GM18508 (cell line): ENCODE measurements at regions not wholly inside any gene's neighbourhood (a gene's known extent, or its start where the extent isn't known, plus 50 kb on each side); places are given as distances from the start of the nearest gene placed in this dataset.
"Not testable (repeated sequence)": the region's sequence is repeated elsewhere in the genome, so short reads cannot be mapped to it uniquely, and the experiment has no call there.

Experiments
- ATAC-seq: cut with Tn5 transposase; IDR thresholded peaks from one replicate; pipeline ENCODE4 v1.9.1; 2021; ENCODE audit warnings: moderate number of reproducible peaks; ENCODE audit not compliant: insufficient read depth, unreplicated experiment

- ATAC-seq: no peak
Observed at GRCh38 chr18:1599196-1599595, 694.5 kb downstream of the ADCYAP1 start.

- ATAC-seq: no peak
Observed at GRCh38 chr18:1604751-1605150, 700.1 kb downstream of the ADCYAP1 start.

DNA sequence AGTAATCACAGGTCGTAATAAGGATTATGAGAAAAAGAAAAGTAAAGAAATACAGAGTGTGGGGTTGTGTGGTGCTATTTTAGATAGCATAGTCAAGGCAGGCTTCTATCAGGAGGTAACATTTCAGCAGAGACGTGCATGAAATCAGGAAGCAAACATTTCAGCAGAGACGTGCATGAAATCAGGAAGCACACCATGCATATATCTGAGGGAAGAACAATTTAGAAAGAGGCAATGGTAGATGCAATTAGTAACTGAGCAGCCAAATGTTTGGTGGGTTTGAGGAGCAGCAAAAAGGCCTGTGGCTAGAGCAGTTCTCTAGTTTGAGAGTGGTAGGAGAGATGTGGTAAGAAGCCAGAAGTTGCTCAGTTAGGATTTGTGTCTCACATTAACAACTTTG, 713.7 kb downstream of the ADCYAP1 start:
- no peak for ATAC-seq

- no peak for ATAC-seq
Observed at GRCh38 chr18:1619507-1619906, 714.8 kb downstream of the ADCYAP1 start.

- ATAC-seq: no peak
Observed at GRCh38 chr18:1624612-1625011, 719.9 kb downstream of the ADCYAP1 start.

- ATAC-seq: no peak
Observed at GRCh38 chr18:1627494-1627893, 722.8 kb downstream of the ADCYAP1 start.

- ATAC-seq: no peak
Observed at GRCh38 chr18:1648712-1649111, 744.0 kb downstream of the ADCYAP1 start.

- ATAC-seq: no peak
Observed at GRCh38 chr18:1652018-1652417, 747.3 kb downstream of the ADCYAP1 start.

DNA sequence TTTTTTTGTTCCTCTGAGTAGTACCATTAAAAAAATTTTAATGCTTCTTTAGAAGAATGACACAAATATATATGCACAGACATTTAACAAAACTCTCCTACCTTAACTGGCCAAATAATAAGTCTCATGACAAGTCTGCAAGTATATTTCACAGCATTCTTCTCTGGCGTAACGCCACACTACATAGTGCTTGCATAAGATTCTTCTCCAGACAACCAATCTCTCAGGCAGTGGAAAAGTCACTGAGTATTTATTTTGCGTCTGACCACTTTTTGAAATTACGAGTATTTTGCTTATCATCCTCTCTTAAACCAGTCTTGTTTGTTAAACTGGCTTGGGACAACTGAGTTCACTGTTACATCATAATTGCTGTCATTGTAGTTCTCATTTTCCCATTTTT, 749.2 kb downstream of the ADCYAP1 start:
- no peak for ATAC-seq

DNA sequence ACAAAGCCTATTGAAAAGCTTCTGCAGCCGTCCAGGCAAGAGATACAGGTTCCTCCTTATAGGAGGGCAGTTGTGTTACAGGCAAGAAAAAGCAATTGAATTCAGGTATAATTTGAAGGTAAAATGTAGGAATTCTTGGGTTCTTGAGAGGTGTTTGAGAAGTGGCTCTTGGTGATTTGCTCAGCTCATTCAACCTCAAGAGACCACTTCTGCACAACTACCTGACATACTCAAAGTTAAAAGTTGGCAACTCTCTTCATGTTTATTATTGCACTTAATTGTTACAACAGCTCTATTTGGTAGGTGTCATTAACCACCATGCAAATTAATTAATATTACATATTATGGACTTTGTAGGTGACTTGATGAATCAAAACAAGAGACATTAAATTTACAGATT, 753.2 kb downstream of the ADCYAP1 start:
- no peak for ATAC-seq

GRCh38 chr18:1658908-1659566, 754.4 kb downstream of the ADCYAP1 start:
- ATAC-seq: no peak

DNA sequence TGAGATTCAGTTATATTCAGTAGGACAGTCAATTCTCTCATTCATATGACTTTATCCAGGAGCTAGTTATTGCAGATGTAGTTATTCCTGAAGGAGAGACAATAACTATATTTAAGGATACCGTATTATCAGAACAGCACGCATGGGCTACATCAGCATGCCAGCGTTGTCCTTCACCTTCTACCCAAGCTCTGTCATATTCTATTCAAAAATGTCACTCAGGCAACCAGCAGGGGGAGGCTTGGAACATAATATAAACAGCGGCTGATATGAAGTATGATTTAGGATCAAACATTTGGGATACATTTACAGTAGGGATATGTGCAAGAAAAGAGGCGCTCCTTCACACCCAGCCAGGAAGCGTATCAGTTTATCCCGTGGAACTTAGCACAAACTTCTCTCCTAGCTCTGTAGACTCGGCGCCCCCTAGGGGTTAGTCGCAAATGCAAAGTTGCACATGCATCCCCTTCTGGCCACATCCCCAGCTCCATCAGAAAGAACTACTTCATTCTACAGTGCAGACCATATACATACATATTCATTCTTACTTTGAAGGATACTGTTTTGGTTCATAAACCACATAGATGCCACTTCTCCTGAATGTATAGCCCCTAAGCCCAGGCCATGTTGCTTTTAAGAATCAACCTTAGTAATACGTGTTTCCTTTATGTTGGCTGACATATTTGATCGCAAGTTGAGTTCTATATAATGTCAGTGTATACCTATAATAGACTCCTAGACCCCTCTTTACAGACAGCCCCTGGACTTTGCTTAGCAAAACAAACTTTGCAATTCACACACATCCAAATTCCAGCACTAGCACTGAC, 759.4 kb downstream of the ADCYAP1 start:
- peak; percentile 68 for ATAC-seq

DNA sequence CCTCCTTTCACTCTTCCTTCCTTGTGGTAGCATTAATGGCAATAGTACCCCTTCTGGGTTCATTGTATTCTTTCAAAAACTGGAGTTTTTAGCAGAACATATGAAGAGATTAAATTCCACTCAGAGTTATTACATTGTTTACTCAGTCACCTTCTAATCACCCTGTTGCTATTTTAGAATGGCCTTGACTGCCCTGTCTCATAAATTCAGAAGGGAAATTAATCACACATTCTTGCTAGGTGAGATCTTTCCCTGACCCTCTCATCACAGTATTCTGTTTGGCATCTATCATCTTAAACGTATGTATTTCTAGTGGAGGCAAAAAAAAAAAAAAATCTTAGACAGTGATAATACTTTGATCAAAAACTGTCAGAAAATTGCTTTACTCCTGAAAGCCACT, 760.4 kb downstream of the ADCYAP1 start:
- ATAC-seq: no peak

GRCh38 chr18:1668279-1668678, 763.6 kb downstream of the ADCYAP1 start:
- no peak for ATAC-seq

DNA sequence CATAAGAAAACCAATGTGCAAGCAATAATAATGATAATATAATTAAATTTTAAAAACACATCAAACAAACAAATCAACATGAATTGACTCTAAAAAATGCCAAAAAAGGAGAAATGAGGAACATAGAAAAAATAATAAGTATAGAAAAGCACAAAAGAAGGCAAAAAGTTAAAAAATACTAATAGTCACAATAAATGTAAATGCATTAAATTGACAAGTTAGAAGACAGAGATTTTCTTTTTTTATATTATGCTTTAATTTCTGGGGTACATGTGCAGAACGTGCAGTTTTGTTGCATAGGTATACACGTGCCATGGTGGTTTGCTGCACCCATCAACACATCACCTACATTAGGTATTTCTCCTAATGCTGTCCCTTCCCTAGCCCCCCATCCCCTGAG, 767.0 kb downstream of the ADCYAP1 start:
- not testable (repeated sequence) for ATAC-seq

DNA sequence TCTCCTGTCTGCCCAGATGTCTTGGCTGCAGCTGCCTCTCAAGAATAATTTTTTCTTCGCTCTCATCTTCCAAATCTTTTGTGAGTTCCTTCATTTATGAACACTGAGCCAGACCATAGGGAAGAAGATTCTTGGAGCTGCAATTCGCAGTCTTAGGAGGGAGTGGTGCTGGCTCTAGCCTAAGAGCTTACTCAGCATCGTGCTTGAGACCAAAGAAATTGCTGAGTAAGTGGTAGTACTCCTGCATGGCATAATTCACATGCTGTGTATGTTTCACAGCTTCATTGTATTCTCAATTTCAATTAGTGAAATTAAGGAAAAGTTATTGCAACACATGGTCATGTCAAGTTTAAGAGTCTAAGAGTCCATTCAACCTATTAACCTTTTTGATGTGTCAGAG, 771.7 kb downstream of the ADCYAP1 start:
- no peak for ATAC-seq

GRCh38 chr18:1680108-1680507, 775.4 kb downstream of the ADCYAP1 start:
- no peak for ATAC-seq

GRCh38 chr18:1691863-1692262, 787.2 kb downstream of the ADCYAP1 start:
- ATAC-seq: no peak

DNA sequence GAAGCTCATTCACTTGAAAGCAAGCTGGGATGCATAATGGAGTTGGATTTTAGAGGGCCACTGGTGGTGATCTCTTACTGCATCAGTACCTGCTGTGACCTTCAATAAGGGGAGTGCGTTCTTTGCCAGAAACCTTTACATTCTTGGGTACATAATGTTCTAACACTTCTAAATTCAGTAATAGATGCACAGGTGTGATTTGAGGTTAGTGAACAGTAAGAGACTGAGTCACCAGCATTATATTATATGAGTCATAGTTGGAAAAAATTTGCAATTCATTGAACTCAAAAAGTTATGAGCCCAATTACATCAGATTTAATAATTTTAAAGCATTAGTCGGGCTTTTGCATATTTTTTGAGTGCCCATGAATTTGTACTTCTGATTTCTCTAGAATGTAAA, 803.3 kb downstream of the ADCYAP1 start:
- no peak for ATAC-seq

- ATAC-seq: no peak
Observed at GRCh38 chr18:1710114-1710513, 805.4 kb downstream of the ADCYAP1 start.

GRCh38 chr18:1732143-1732542, 827.5 kb downstream of the ADCYAP1 start:
- ATAC-seq: no peak

GRCh38 chr18:1746131-1746530, 825.2 kb downstream of the METTL4 start:
- ATAC-seq: no peak
